ENCODE measurements at regions not wholly inside any gene's neighbourhood (a gene's known extent, or its start where the extent isn't known, plus 50 kb on each side); places are given as distances from the start of the nearest gene placed in this dataset.

- TF ChIP-seq CDX4 (CRISPR knock-in tag; IDR thresholded peaks at IDR 0.05; ENCODE audit: borderline replicate concordance) = no peak
- TF ChIP-seq FOXP4 (CRISPR knock-in tag; IDR thresholded peaks at IDR 0.05) = no peak
- no peak for TF ChIP-seq NR3C1 (CRISPR knock-in tag; conservative IDR thresholded peaks at IDR 0.05; ENCODE audit: low read depth)
- no peak for TF ChIP-seq FOXP1 (CRISPR knock-in tag; IDR thresholded peaks at IDR 0.05; ENCODE audit: borderline replicate concordance)
- no peak for TF ChIP-seq CTCF (IDR thresholded peaks at IDR 0.05)
- no peak for TF ChIP-seq E2F5 (CRISPR knock-in tag; IDR thresholded peaks at IDR 0.05)
- TF ChIP-seq ZBTB43 (CRISPR knock-in tag; IDR thresholded peaks at IDR 0.05) = no peak
Observed at GRCh38 chr1:5755552-5756125, 236.6 kb downstream of the NPHP4 start.

Measured in WTC11 (cell line).